ENCODE measurements at regions not wholly inside any gene's neighbourhood (a gene's known extent, or its start where the extent isn't known, plus 50 kb on each side); places are given as distances from the start of the nearest gene placed in this dataset.

- H3K4me3 ChIP-seq (ENCODE audit: low read length): no peak overlapping the region
- H3K27me3 ChIP-seq (replicated peaks; ENCODE audit: control insufficient read depth, insufficient read depth, low read length): no peaks in the 10 kb centered on the region
- H3K9ac ChIP-seq (ENCODE audit: low read length): no peak overlapping the region
- H3K36me3 ChIP-seq (ENCODE audit: control insufficient read depth, insufficient read depth, low read length, severe bottlenecking): peaks cover 82% of the 10 kb centered on the region
- no peak for DNase-seq (ENCODE audit: low read depth)
- no peaks in the 10 kb centered on the region for H3K9me3 ChIP-seq (ENCODE audit: control insufficient read depth, low read length)
- H3K4me1 ChIP-seq (ENCODE audit: control insufficient read depth, insufficient read depth, low read length): peaks cover 2% of the 10 kb centered on the region
These were observed 154.3 kb downstream of the PALM2AKAP2 start for GRCh38 chr9:109934136-109934856.

- H3K4me1 ChIP-seq (ENCODE audit: control insufficient read depth, insufficient read depth, low read length): peaks cover 5% of the 10 kb centered on the region
- H3K27me3 ChIP-seq (replicated peaks; ENCODE audit: control insufficient read depth, insufficient read depth, low read length): no peaks in the 10 kb centered on the region
- H3K36me3 ChIP-seq (ENCODE audit: control insufficient read depth, insufficient read depth, low read length, severe bottlenecking): peaks cover 79% of the 10 kb centered on the region
- DNase-seq (ENCODE audit: low read depth): no peak
- H3K4me3 ChIP-seq (ENCODE audit: low read length): no peak overlapping the region
- H3K9ac ChIP-seq (ENCODE audit: low read length): no peak overlapping the region
- H3K9me3 ChIP-seq (ENCODE audit: control insufficient read depth, low read length): no peaks in the 10 kb centered on the region
These were observed 154.8 kb downstream of the PALM2AKAP2 start for GRCh38 chr9:109934857-109935215.

GRCh38 chr9:109935406-109936087 lies 155.5 kb downstream of the PALM2AKAP2 start:
- no peak for DNase-seq (ENCODE audit: low read depth)
- H3K4me3 ChIP-seq (ENCODE audit: low read length): no peak overlapping the region
- H3K4me1 ChIP-seq (ENCODE audit: control insufficient read depth, insufficient read depth, low read length): peaks cover 8% of the 10 kb centered on the region
- H3K36me3 ChIP-seq (ENCODE audit: control insufficient read depth, insufficient read depth, low read length, severe bottlenecking): peaks cover 75% of the 10 kb centered on the region
- H3K9me3 ChIP-seq (ENCODE audit: control insufficient read depth, low read length): no peaks in the 10 kb centered on the region
- H3K27me3 ChIP-seq (replicated peaks; ENCODE audit: control insufficient read depth, insufficient read depth, low read length): no peaks in the 10 kb centered on the region
- H3K9ac ChIP-seq (ENCODE audit: low read length): no peak overlapping the region

GRCh38 chr9:109937861-109938453 lies 158.0 kb downstream of the PALM2AKAP2 start:
- DNase-seq (ENCODE audit: low read depth): no peak
- Histone ChIP-seq H3K4me1 (ENCODE audit: control insufficient read depth, insufficient read depth, low read length) (peaks cover 8% of the 10 kb centered on the region), H3K9me3 (ENCODE audit: control insufficient read depth, low read length) (no peaks in the 10 kb centered on the region), H3K27me3 (replicated peaks; ENCODE audit: control insufficient read depth, insufficient read depth, low read length) (no peaks in the 10 kb centered on the region), H3K4me3 (ENCODE audit: low read length) (no peak overlapping the region), H3K9ac (ENCODE audit: low read length) (no peak overlapping the region), H3K36me3 (ENCODE audit: control insufficient read depth, insufficient read depth, low read length, severe bottlenecking) (peaks cover 69% of the 10 kb centered on the region)

- DNase-seq (ENCODE audit: low read depth): no peak
These were observed 159.8 kb downstream of the PALM2AKAP2 start for GRCh38 chr9:109939698-109940342.

GRCh38 chr9:109940561-109940960 lies 160.6 kb downstream of the PALM2AKAP2 start:
- H3K27me3 ChIP-seq (replicated peaks; ENCODE audit: control insufficient read depth, insufficient read depth, low read length): no peaks in the 10 kb centered on the region
- no peak overlapping the region for H3K4me3 ChIP-seq (ENCODE audit: low read length)
- H3K4me1 ChIP-seq (ENCODE audit: control insufficient read depth, insufficient read depth, low read length): peaks cover 16% of the 10 kb centered on the region
- no peak overlapping the region for H3K9ac ChIP-seq (ENCODE audit: low read length)
- DNase-seq (ENCODE audit: low read depth): no peak
- H3K9me3 ChIP-seq (ENCODE audit: control insufficient read depth, low read length): no peaks in the 10 kb centered on the region
- H3K36me3 ChIP-seq (ENCODE audit: control insufficient read depth, insufficient read depth, low read length, severe bottlenecking): peaks cover 55% of the 10 kb centered on the region

More at GRCh38 chr9:109939698-109940342, 159.8 kb downstream of the PALM2AKAP2 start:
- H3K9me3 ChIP-seq (ENCODE audit: control insufficient read depth, low read length): no peaks in the 10 kb centered on the region
- no peaks in the 10 kb centered on the region for H3K27me3 ChIP-seq (replicated peaks; ENCODE audit: control insufficient read depth, insufficient read depth, low read length)
- H3K9ac ChIP-seq (ENCODE audit: low read length): no peak overlapping the region
- H3K4me3 ChIP-seq (ENCODE audit: low read length): no peak overlapping the region
- peaks cover 9% of the 10 kb centered on the region for H3K4me1 ChIP-seq (ENCODE audit: control insufficient read depth, insufficient read depth, low read length)
- peaks cover 62% of the 10 kb centered on the region for H3K36me3 ChIP-seq (ENCODE audit: control insufficient read depth, insufficient read depth, low read length, severe bottlenecking)

GRCh38 chr9:109941771-109942170 lies 161.8 kb downstream of the PALM2AKAP2 start:
- peaks cover 23% of the 10 kb centered on the region for H3K4me1 ChIP-seq (ENCODE audit: control insufficient read depth, insufficient read depth, low read length)
- no peaks in the 10 kb centered on the region for H3K27me3 ChIP-seq (replicated peaks; ENCODE audit: control insufficient read depth, insufficient read depth, low read length)
- no peaks in the 10 kb centered on the region for H3K9me3 ChIP-seq (ENCODE audit: control insufficient read depth, low read length)
- H3K4me3 ChIP-seq (ENCODE audit: low read length): no peak overlapping the region
- DNase-seq (ENCODE audit: low read depth): no peak
- no peak overlapping the region for H3K9ac ChIP-seq (ENCODE audit: low read length)
- peaks cover 45% of the 10 kb centered on the region for H3K36me3 ChIP-seq (ENCODE audit: control insufficient read depth, insufficient read depth, low read length, severe bottlenecking)

- H3K4me1 ChIP-seq (ENCODE audit: control insufficient read depth, insufficient read depth, low read length): peaks cover 15% of the 10 kb centered on the region
These were observed 165.6 kb downstream of the PALM2AKAP2 start for GRCh38 chr9:109945573-109945972.

GRCh38 chr9:109948453-109948852 lies 168.5 kb downstream of the PALM2AKAP2 start:
- Histone ChIP-seq H3K27me3 (replicated peaks; ENCODE audit: control insufficient read depth, insufficient read depth, low read length) (no peaks in the 10 kb centered on the region), H3K9me3 (ENCODE audit: control insufficient read depth, low read length) (no peaks in the 10 kb centered on the region)

More at GRCh38 chr9:109945573-109945972, 165.6 kb downstream of the PALM2AKAP2 start:
- H3K9ac ChIP-seq (ENCODE audit: low read length): no peak overlapping the region
- DNase-seq (ENCODE audit: low read depth): no peak
- no peak overlapping the region for H3K4me3 ChIP-seq (ENCODE audit: low read length)
- H3K9me3 ChIP-seq (ENCODE audit: control insufficient read depth, low read length): no peaks in the 10 kb centered on the region
- H3K36me3 ChIP-seq (ENCODE audit: control insufficient read depth, insufficient read depth, low read length, severe bottlenecking): peaks cover 47% of the 10 kb centered on the region
- no peaks in the 10 kb centered on the region for H3K27me3 ChIP-seq (replicated peaks; ENCODE audit: control insufficient read depth, insufficient read depth, low read length)

GRCh38 chr9:109950710-109951443 lies 170.9 kb downstream of the PALM2AKAP2 start:
- H3K36me3 ChIP-seq (ENCODE audit: control insufficient read depth, insufficient read depth, low read length, severe bottlenecking): peaks cover 34% of the 10 kb centered on the region
- H3K4me3 ChIP-seq (ENCODE audit: low read length): no peak overlapping the region
- H3K9ac ChIP-seq (ENCODE audit: low read length): no peak overlapping the region
- H3K9me3 ChIP-seq (ENCODE audit: control insufficient read depth, low read length): no peaks in the 10 kb centered on the region
- no peak for DNase-seq (ENCODE audit: low read depth)
- no peaks in the 10 kb centered on the region for H3K27me3 ChIP-seq (replicated peaks; ENCODE audit: control insufficient read depth, insufficient read depth, low read length)
- peaks cover 3% of the 10 kb centered on the region for H3K4me1 ChIP-seq (ENCODE audit: control insufficient read depth, insufficient read depth, low read length)

More at GRCh38 chr9:109948453-109948852, 168.5 kb downstream of the PALM2AKAP2 start:
- DNase-seq (ENCODE audit: low read depth): no peak
- Histone ChIP-seq H3K9ac (ENCODE audit: low read length) (no peak overlapping the region), H3K36me3 (ENCODE audit: control insufficient read depth, insufficient read depth, low read length, severe bottlenecking) (peaks cover 40% of the 10 kb centered on the region), H3K4me3 (ENCODE audit: low read length) (no peak overlapping the region), H3K4me1 (ENCODE audit: control insufficient read depth, insufficient read depth, low read length) (peaks cover 15% of the 10 kb centered on the region)
